B cell (primary cell): ENCODE measurements at regions not wholly inside any gene's neighbourhood (a gene's known extent, or its start where the extent isn't known, plus 50 kb on each side); places are given as distances from the start of the nearest gene placed in this dataset.

Experiments
- ATAC-seq: fragments of 200-7000 bp; cut with Tn5 transposase; one replicate; pipeline ENCODE4 v1.10.0; 2021; ENCODE audit warnings: low read depth, mild to moderate bottlenecking, moderate number of reproducible peaks, moderate library complexity
- CTCF ChIA-PET: fragments of 350-600 bp; sonication (Branson Sonifier 250); formaldehyde crosslinking; loops from one replicate; lab custom pipeline; 2021; ENCODE audit warnings: antibody characterized with exemption, inconsistent platforms; lab: Charles Lee
- POLR2A ChIA-PET: fragments of 350-600 bp; sonication (Branson Sonifier 250); formaldehyde crosslinking; loops from one replicate; lab custom pipeline; 2021; ENCODE audit warnings: antibody characterized with exemption; lab: Charles Lee
- DNase-seq: peaks from one replicate; pipeline ENCODE4 v3.0.0; 2013
- H2AFZ ChIP-seq: 2 replicates; pipeline ENCODE4 v1.6.1; 2012; ENCODE audit warnings: mild to moderate bottlenecking, low read depth, low read length; ENCODE audit not compliant: insufficient read depth, poor library complexity, severe bottlenecking
- H3K27ac ChIP-seq, 2 donors: 1 replicate in 1 of 2; 2 replicates in 1 of 2; pipeline ENCODE4 v1.5.1; 2012 to 2013; ENCODE audit warnings: low read length in 2 of 2, mild to moderate bottlenecking in 2 of 2, moderate library complexity in 1 of 2
- H3K27me3 ChIP-seq, 4 experiments: fragments of 200-600 bp in 1 of 4; sonication (generic) in 1 of 4; replicated peaks in 1 of 4; 1 replicate in 2 of 4; 2 replicates in 2 of 4; pipeline versions ENCODE4 v1.6.1 to v1.7.0; 2013 to 2016; ENCODE audit warnings: low read length in 3 of 4, mild to moderate bottlenecking in 2 of 4, mixed read lengths in 1 of 4, moderate library complexity in 1 of 4; ENCODE audit not compliant: insufficient read depth in 4 of 4, control insufficient read depth in 3 of 4; ENCODE audit errors: control extremely low read depth in 1 of 4
- H3K36me3 ChIP-seq, 2 experiments: replicated peaks in 1 of 2; 1 replicate in 1 of 2; 2 replicates in 1 of 2; pipeline versions ENCODE4 v1.6.1 to v1.7.1; 2013; ENCODE audit warnings: low read length in 1 of 2; ENCODE audit not compliant: insufficient read depth in 2 of 2, control insufficient read depth in 1 of 2; ENCODE audit errors: control extremely low read depth in 1 of 2, extremely low read depth in 1 of 2
- H3K4me1 ChIP-seq, 2 donors: fragments of 200-600 bp in 1 of 2; sonication (generic) in 1 of 2; 1 replicate in 1 of 2; 2 replicates in 1 of 2; pipeline versions ENCODE4 v1.5.1 to v1.6.1; 2013 to 2017; ENCODE audit warnings: low read length in 2 of 2; ENCODE audit not compliant: control insufficient read depth in 2 of 2, insufficient read depth in 2 of 2
- H3K4me2 ChIP-seq: replicated peaks from 2 replicates; pipeline ENCODE3; 2012; ENCODE audit warnings: mild to moderate bottlenecking, low read depth, low read length; ENCODE audit not compliant: poor library complexity, severe bottlenecking
- H3K4me3 ChIP-seq, 5 experiments: fragments of 200-600 bp in 1 of 5; sonication (generic) in 1 of 5; 1 replicate in 3 of 5; 2 replicates in 2 of 5; pipeline versions ENCODE4 v1.5.1 to v1.7.0; 2011 to 2016; ENCODE audit warnings: low read length in 4 of 5, mild to moderate bottlenecking in 4 of 5, low read depth in 2 of 5, control low read depth in 1 of 5, moderate library complexity in 1 of 5; ENCODE audit not compliant: insufficient read depth in 1 of 5; ENCODE audit errors: control extremely low read depth in 1 of 5, extremely low read depth in 1 of 5
- H3K79me2 ChIP-seq: fragments of 200-600 bp; sonication (generic); one replicate; pipeline ENCODE4 v1.6.0; 2016; ENCODE audit warnings: low read length; ENCODE audit not compliant: control insufficient read depth, insufficient read depth
- H3K9ac ChIP-seq: fragments of 200-600 bp; sonication (generic); 2 replicates; pipeline ENCODE4 v1.6.1; 2017; ENCODE audit warnings: mild to moderate bottlenecking, low read length, moderate library complexity
- H3K9me3 ChIP-seq, 3 donors: one replicate each; pipeline versions ENCODE4 v1.6.1 to v1.7.1; 2013; ENCODE audit warnings: low read length in 2 of 3; ENCODE audit not compliant: control insufficient read depth in 2 of 3, insufficient read depth in 1 of 3; ENCODE audit errors: control extremely low read depth in 1 of 3
- H4K20me1 ChIP-seq: 2 replicates; pipeline ENCODE4 v1.6.0; 2012; ENCODE audit warnings: mild to moderate bottlenecking, low read length; ENCODE audit not compliant: insufficient read depth, control insufficient read depth, poor library complexity, severe bottlenecking
- H3K27ac Mint-ChIP-seq: one replicate; pipeline ENCODE4 v1.8.0; 2021; ENCODE audit warnings: mixed read lengths
- H3K27me3 Mint-ChIP-seq: one replicate; pipeline ENCODE4 v1.8.0; 2021; ENCODE audit warnings: mixed read lengths
- H3K4me1 Mint-ChIP-seq: one replicate; pipeline ENCODE4 v1.8.0; 2021; ENCODE audit warnings: mixed read lengths
- H3K4me3 Mint-ChIP-seq: one replicate; pipeline ENCODE4 v1.8.0; 2021; ENCODE audit warnings: mixed read lengths
- H3K9me3 Mint-ChIP-seq: one replicate; pipeline ENCODE4 v1.8.0; 2022; ENCODE audit warnings: mixed read lengths; ENCODE audit not compliant: insufficient read depth
- CTCF ChIP-seq: fragments of 200-600 bp; IDR thresholded peaks from one replicate; pipeline ENCODE4 v1.8.0; 2022; ENCODE audit warnings: antibody characterized with exemption, mild to moderate bottlenecking
- EZH2 ChIP-seq: IDR thresholded peaks from 2 replicates; pipeline ENCODE4 v1.6.1; 2012; ENCODE audit warnings: borderline replicate concordance, low read depth, mild to moderate bottlenecking, moderate library complexity, low read length; ENCODE audit not compliant: insufficient read depth, poor library complexity, severe bottlenecking
- WGBS: methylation state at CpG from one replicate; pipeline ENCODE4 v1.1.5; 2013; ENCODE audit warnings: missing lambda C conversion rate; ENCODE audit not compliant: insufficient coverage; 5-methylcytosine and 5-hydroxymethylcytosine counted together
- intact Hi-C: fragments of 100-400 bp; cut with micrococcal nuclease; formaldehyde crosslinking; loops from one replicate; pipeline ENCODE4 v1.10.0; 2022

- no peak overlapping the region for H2AFZ ChIP-seq
- intact Hi-C loops, result no loop called here
- no peaks in the 10 kb centered on the region for H3K27me3 Mint-ChIP-seq
- no peak overlapping the region for H3K27ac ChIP-seq
- no peak overlapping the region for H3K9ac ChIP-seq
- no peaks in the 10 kb centered on the region for H3K36me3 ChIP-seq
- CTCF ChIA-PET, result no interaction called here
- H3K4me1 Mint-ChIP-seq, result no peaks in the 10 kb centered on the region
- no peak overlapping the region for H3K4me3 Mint-ChIP-seq
- no peak overlapping the region for H3K4me3 ChIP-seq
- H3K9me3 ChIP-seq, result peaks cover 0 to 18% (median 0%) of the 10 kb centered on the region in 3 donors
- ATAC-seq (no peak), DNase-seq (no peak)
- no peaks in the 10 kb centered on the region for H3K27me3 ChIP-seq
- no peaks in the 10 kb centered on the region for H3K79me2 ChIP-seq
- TF ChIP-seq EZH2, result no peak
- no peak for TF ChIP-seq CTCF
- 94% methylated on average over 4 of the region's 10 CpGs for WGBS
- no peaks in the 10 kb centered on the region for H4K20me1 ChIP-seq
- H3K27ac Mint-ChIP-seq, result no peak overlapping the region
- H3K4me2 ChIP-seq, result no peak overlapping the region
- no peaks in the 10 kb centered on the region for H3K4me1 ChIP-seq
- POLR2A ChIA-PET, result no interaction called here
- H3K9me3 Mint-ChIP-seq, result peaks cover 2% of the 10 kb centered on the region
Measured at GRCh38 chr13:65830411-65831205, 1399.5 kb downstream of the PCDH9 start.

- Histone ChIP-seq H3K4me2 (no peak overlapping the region), H3K27me3 (no peaks in the 10 kb centered on the region), H3K9me3 (peaks cover 0 to 18% (median 0%) of the 10 kb centered on the region in 3 donors), H2AFZ (no peak overlapping the region), H3K27ac (no peak overlapping the region), H4K20me1 (no peaks in the 10 kb centered on the region), H3K36me3 (no peaks in the 10 kb centered on the region), H3K4me1 (no peaks in the 10 kb centered on the region), H3K9ac (no peak overlapping the region), H3K79me2 (no peaks in the 10 kb centered on the region), H3K4me3 (no peak overlapping the region)
- 97% methylated on average over 14 of the region's 16 CpGs for WGBS
- ChIA-PET CTCF (no interaction called here), POLR2A (no interaction called here)
- H3K27ac Mint-ChIP-seq, result no peak overlapping the region
- DNase-seq (no peak), ATAC-seq (no peak)
- H3K9me3 Mint-ChIP-seq, result peaks cover 2% of the 10 kb centered on the region
- H3K4me3 Mint-ChIP-seq, result no peak overlapping the region
- no peaks in the 10 kb centered on the region for H3K27me3 Mint-ChIP-seq
- TF ChIP-seq CTCF (no peak), EZH2 (no peak)
- intact Hi-C loops, result no loop called here
- no peaks in the 10 kb centered on the region for H3K4me1 Mint-ChIP-seq
Measured at GRCh38 chr13:65829241-65830008, 1400.7 kb downstream of the PCDH9 start.
